Activated CD4-positive, alpha-beta T cell treated with anti-CD3 and anti-CD28 coated beads, Interleukin-2, amount 10 ng/mL, durations not matched to agents 7 days and 5 days (primary cell): ENCODE measurements at regions not wholly inside any gene's neighbourhood (a gene's known extent, or its start where the extent isn't known, plus 50 kb on each side); places are given as distances from the start of the nearest gene placed in this dataset.
"Not testable (repeated sequence)": the region's sequence is repeated elsewhere in the genome, so short reads cannot be mapped to it uniquely, and the experiment has no call there.

Experiments used
- CTCF ChIA-PET: fragments of 350-600 bp; sonication (Branson Sonifier 250); formaldehyde crosslinking; loops from one replicate; lab custom pipeline; 2021; ENCODE audit warnings: antibody characterized with exemption; lab: Charles Lee
- POLR2A ChIA-PET: fragments of 350-600 bp; sonication (Branson Sonifier 250); formaldehyde crosslinking; loops from one replicate; lab custom pipeline; 2021; ENCODE audit warnings: antibody characterized with exemption; lab: Charles Lee
- DNase-seq: peaks from one replicate; pipeline ENCODE4 v3.0.0-alpha.2; 2020
- H3K27ac Mint-ChIP-seq: one replicate; pipeline ENCODE4 v1.8.0; 2021; ENCODE audit warnings: mild to moderate bottlenecking, moderate library complexity, mixed read lengths
- H3K27me3 Mint-ChIP-seq: one replicate; pipeline ENCODE4 v1.8.0; 2021; ENCODE audit warnings: mixed read lengths
- H3K36me3 Mint-ChIP-seq: one replicate; pipeline ENCODE4 v1.8.0; 2021; ENCODE audit warnings: low read depth, mixed read lengths
- H3K4me1 Mint-ChIP-seq: one replicate; pipeline ENCODE4 v1.8.0; 2021; ENCODE audit warnings: mixed read lengths
- H3K4me3 Mint-ChIP-seq: one replicate; pipeline ENCODE4 v1.8.0; 2021; ENCODE audit warnings: mild to moderate bottlenecking, moderate library complexity, mixed read lengths
- H3K9me3 Mint-ChIP-seq: one replicate; pipeline ENCODE4 v1.8.0; 2021; ENCODE audit warnings: mixed read lengths

GRCh38 chr10:127610816-127611215 is 61.7 kb downstream of the NPS start:
- DNase-seq = no peak
- no peak overlapping the region for H3K27ac Mint-ChIP-seq
- no peak overlapping the region for H3K4me3 Mint-ChIP-seq
- H3K4me1 Mint-ChIP-seq = no peaks in the 10 kb centered on the region
- H3K9me3 Mint-ChIP-seq = no peaks in the 10 kb centered on the region
- H3K27me3 Mint-ChIP-seq = no peaks in the 10 kb centered on the region
- ChIA-PET CTCF (no interaction called here), POLR2A (no interaction called here)
- H3K36me3 Mint-ChIP-seq = no peaks in the 10 kb centered on the region

- H3K4me3 Mint-ChIP-seq = no peak overlapping the region
- no peak overlapping the region for H3K27ac Mint-ChIP-seq
- H3K27me3 Mint-ChIP-seq = no peaks in the 10 kb centered on the region
- POLR2A ChIA-PET = no interaction called here
- H3K36me3 Mint-ChIP-seq = no peaks in the 10 kb centered on the region
- no peaks in the 10 kb centered on the region for H3K9me3 Mint-ChIP-seq
- CTCF ChIA-PET = no interaction called here
- no peaks in the 10 kb centered on the region for H3K4me1 Mint-ChIP-seq
- DNase-seq = no peak
These were observed 65.4 kb downstream of the NPS start for GRCh38 chr10:127614484-127615017.

GRCh38 chr10:127618797-127619196 is 69.7 kb downstream of the NPS start:
- Mint-ChIP-seq H3K9me3 (no peaks in the 10 kb centered on the region), H3K36me3 (no peaks in the 10 kb centered on the region), H3K4me1 (no peaks in the 10 kb centered on the region), H3K27me3 (no peaks in the 10 kb centered on the region), H3K4me3 (no peak overlapping the region), H3K27ac (no peak overlapping the region)
- CTCF ChIA-PET = no interaction called here
- no peak for DNase-seq
- POLR2A ChIA-PET = no interaction called here

- DNase-seq = no peak
- Mint-ChIP-seq H3K4me3 (no peak overlapping the region), H3K9me3 (no peaks in the 10 kb centered on the region), H3K27ac (no peak overlapping the region), H3K36me3 (no peaks in the 10 kb centered on the region), H3K4me1 (no peaks in the 10 kb centered on the region), H3K27me3 (no peaks in the 10 kb centered on the region)
- POLR2A ChIA-PET = no interaction called here
- CTCF ChIA-PET = no interaction called here
These were observed 70.6 kb downstream of the NPS start for GRCh38 chr10:127619546-127620325.

GRCh38 chr10:127635882-127636281 is 86.8 kb downstream of the NPS start:
- H3K27ac Mint-ChIP-seq = no peak overlapping the region
- H3K4me1 Mint-ChIP-seq = no peaks in the 10 kb centered on the region
- no peaks in the 10 kb centered on the region for H3K27me3 Mint-ChIP-seq
- no peaks in the 10 kb centered on the region for H3K36me3 Mint-ChIP-seq
- no peak overlapping the region for H3K4me3 Mint-ChIP-seq
- DNase-seq = no peak
- CTCF ChIA-PET = no interaction called here
- peaks cover 22% of the 10 kb centered on the region for H3K9me3 Mint-ChIP-seq
- POLR2A ChIA-PET = no interaction called here

- H3K27ac Mint-ChIP-seq = no peak overlapping the region
- DNase-seq = no peak
- ChIA-PET POLR2A (no interaction called here), CTCF (no interaction called here)
- no peaks in the 10 kb centered on the region for H3K9me3 Mint-ChIP-seq
- H3K27me3 Mint-ChIP-seq = no peaks in the 10 kb centered on the region
- no peaks in the 10 kb centered on the region for H3K36me3 Mint-ChIP-seq
- H3K4me3 Mint-ChIP-seq = no peak overlapping the region
- H3K4me1 Mint-ChIP-seq = no peaks in the 10 kb centered on the region
These were observed 88.1 kb upstream of the FOXI2 start for GRCh38 chr10:127648885-127649284.

- H3K9me3 Mint-ChIP-seq = no peaks in the 10 kb centered on the region
- H3K4me3 Mint-ChIP-seq = no peak overlapping the region
- no peaks in the 10 kb centered on the region for H3K4me1 Mint-ChIP-seq
- DNase-seq = no peak
- ChIA-PET POLR2A (no interaction called here), CTCF (interaction anchor here (1.0 kb wide), 1 partner anchor 204 kb away, joined by 3 read pairs; no protein-coding TSS in a partner anchor)
- H3K27ac Mint-ChIP-seq = no peak overlapping the region
- no peaks in the 10 kb centered on the region for H3K36me3 Mint-ChIP-seq
- H3K27me3 Mint-ChIP-seq = no peaks in the 10 kb centered on the region
These were observed 87.3 kb upstream of the FOXI2 start for GRCh38 chr10:127649642-127650041.

- Mint-ChIP-seq H3K27me3 (no peaks in the 10 kb centered on the region), H3K36me3 (no peaks in the 10 kb centered on the region), H3K9me3 (no peaks in the 10 kb centered on the region), H3K4me3 (no peak overlapping the region), H3K4me1 (no peaks in the 10 kb centered on the region), H3K27ac (no peak overlapping the region)
- no peak for DNase-seq
- CTCF ChIA-PET = no interaction called here
- POLR2A ChIA-PET = no interaction called here
These were observed 79.9 kb upstream of the FOXI2 start for GRCh38 chr10:127657056-127657455.

GRCh38 chr10:127676430-127676829 is 60.6 kb upstream of the FOXI2 start:
- DNase-seq, POLR2A ChIA-PET: not testable (repeated sequence)

GRCh38 chr10:127678091-127678490 is 58.9 kb upstream of the FOXI2 start:
- no peaks in the 10 kb centered on the region for H3K4me1 Mint-ChIP-seq
- H3K36me3 Mint-ChIP-seq = no peaks in the 10 kb centered on the region
- peaks cover 3% of the 10 kb centered on the region for H3K27me3 Mint-ChIP-seq
- ChIA-PET POLR2A (no interaction called here), CTCF (no interaction called here)
- no peaks in the 10 kb centered on the region for H3K9me3 Mint-ChIP-seq
- H3K27ac Mint-ChIP-seq = no peak overlapping the region
- H3K4me3 Mint-ChIP-seq = no peak overlapping the region
- DNase-seq = no peak

More at GRCh38 chr10:127676430-127676829, 60.6 kb upstream of the FOXI2 start:
- H3K9me3 Mint-ChIP-seq, H3K4me3 Mint-ChIP-seq, H3K27ac Mint-ChIP-seq, H3K4me1 Mint-ChIP-seq, H3K27me3 Mint-ChIP-seq, H3K36me3 Mint-ChIP-seq: not testable (repeated sequence)
- CTCF ChIA-PET = interaction anchor here (1.2 kb wide), 1 partner anchor 198 kb away, joined by 3 read pairs; no protein-coding TSS in a partner anchor

- CTCF ChIA-PET = no interaction called here
- DNase-seq = no peak
- POLR2A ChIA-PET = no interaction called here
- no peak overlapping the region for H3K4me3 Mint-ChIP-seq
- no peaks in the 10 kb centered on the region for H3K36me3 Mint-ChIP-seq
- H3K9me3 Mint-ChIP-seq = no peaks in the 10 kb centered on the region
- no peak overlapping the region for H3K27ac Mint-ChIP-seq
- H3K27me3 Mint-ChIP-seq = no peaks in the 10 kb centered on the region
- no peaks in the 10 kb centered on the region for H3K4me1 Mint-ChIP-seq
These were observed 57.2 kb upstream of the FOXI2 start for GRCh38 chr10:127679642-127680255.
